WTC11 (cell line): ENCODE measurements at regions not wholly inside any gene's neighbourhood (a gene's known extent, or its start where the extent isn't known, plus 50 kb on each side); places are given as distances from the start of the nearest gene placed in this dataset.

Source experiments
- ATAC-seq: fragments of 200-7000 bp; cut with Tn5 transposase; 2 replicates; pipeline ENCODE4 v1.10.0; 2021; ENCODE audit warnings: mild to moderate bottlenecking, moderate library complexity
- CTCF ChIA-PET: fragments of 300-600 bp; sonication (Branson Sonifier 250); formaldehyde crosslinking; loops from one replicate; lab custom pipeline; 2021; ENCODE audit warnings: antibody characterized with exemption; lab: Charles Lee
- POLR2A ChIA-PET: fragments of 350-600 bp; sonication (Branson Sonifier 250); formaldehyde crosslinking; loops from one replicate; lab custom pipeline; 2021; ENCODE audit warnings: antibody characterized with exemption; lab: Charles Lee
- DNase-seq: peaks from one replicate; pipeline ENCODE4 v3.0.0; 2021; ENCODE audit warnings: low spot score
- H3K27ac Mint-ChIP-seq: 2 replicates; pipeline ENCODE4 v1.8.0; 2021; ENCODE audit warnings: mixed read lengths
- H3K27me3 Mint-ChIP-seq: 2 replicates; pipeline ENCODE4 v1.8.0; 2021; ENCODE audit warnings: low read depth, mild to moderate bottlenecking, moderate library complexity, mixed read lengths
- H3K36me3 Mint-ChIP-seq: 2 replicates; pipeline ENCODE4 v1.8.0; 2021; ENCODE audit warnings: mixed read lengths
- H3K4me1 Mint-ChIP-seq: 2 replicates; pipeline ENCODE4 v1.8.0; 2022; ENCODE audit warnings: mixed read lengths
- H3K4me3 Mint-ChIP-seq: 2 replicates; pipeline ENCODE4 v1.8.0; 2021; ENCODE audit warnings: mild to moderate bottlenecking, moderate library complexity, mixed read lengths
- H3K9me3 Mint-ChIP-seq: 2 replicates; pipeline ENCODE4 v1.8.0; 2021; ENCODE audit warnings: mixed read lengths
- ARID4B ChIP-seq: sonication (generic); formaldehyde crosslinking; IDR thresholded peaks from 2 replicates; pipeline ENCODE4 v1.8.0; 2023; ENCODE audit warnings: missing genetic modification reagents, mild to moderate bottlenecking, borderline replicate concordance
- ERG ChIP-seq: fragments of 250-450 bp; sonication (Bioruptor Pico); IDR thresholded peaks from 2 replicates; pipeline ENCODE4 v1.8.0; 2021; ENCODE audit warnings: mild to moderate bottlenecking
- ETV6 ChIP-seq: sonication (generic); formaldehyde crosslinking; IDR thresholded peaks from 2 replicates; pipeline ENCODE4 v1.8.1; 2022; ENCODE audit warnings: mild to moderate bottlenecking, missing genetic modification reagents
- FOXJ3 ChIP-seq: sonication (generic); formaldehyde crosslinking; IDR thresholded peaks from 2 replicates; pipeline ENCODE4 v1.9.0; 2021; ENCODE audit warnings: missing genetic modification reagents, mild to moderate bottlenecking, borderline replicate concordance
- FOXP1 ChIP-seq: sonication (generic); formaldehyde crosslinking; IDR thresholded peaks from 2 replicates; pipeline ENCODE4 v1.8.0; 2022; ENCODE audit warnings: missing genetic modification reagents, mild to moderate bottlenecking, moderate library complexity, borderline replicate concordance
- IRF2 ChIP-seq: sonication (generic); formaldehyde crosslinking; IDR thresholded peaks from 2 replicates; pipeline ENCODE4 v1.8.0; 2022; ENCODE audit warnings: low read depth, missing genetic modification reagents, borderline replicate concordance
- JUN ChIP-seq: sonication (generic); formaldehyde crosslinking; IDR thresholded peaks from 2 replicates; pipeline ENCODE4 v1.8.0; 2023; ENCODE audit warnings: mild to moderate bottlenecking, missing genetic modification reagents
- KAT7 ChIP-seq: sonication (generic); formaldehyde crosslinking; IDR thresholded peaks from 2 replicates; pipeline ENCODE4 v1.8.1; 2023; ENCODE audit warnings: missing genetic modification reagents, mild to moderate bottlenecking, borderline replicate concordance
- MLX ChIP-seq: sonication (generic); formaldehyde crosslinking; IDR thresholded peaks from 2 replicates; pipeline ENCODE4 v1.8.1; 2023; ENCODE audit warnings: mild to moderate bottlenecking, missing genetic modification reagents, moderate library complexity
- MXD4 ChIP-seq: fragments of 250-450 bp; sonication (Bioruptor Pico); IDR thresholded peaks from 2 replicates; pipeline ENCODE4 v1.8.0; 2021; ENCODE audit warnings: mild to moderate bottlenecking, moderate library complexity, borderline replicate concordance
- NFE2L1 ChIP-seq: sonication (generic); formaldehyde crosslinking; IDR thresholded peaks from 2 replicates; pipeline ENCODE4 v1.8.1; 2023; ENCODE audit warnings: missing genetic modification reagents
- NR1H2 ChIP-seq: sonication (generic); formaldehyde crosslinking; IDR thresholded peaks from 2 replicates; pipeline ENCODE4 v1.9.0; 2021; ENCODE audit warnings: mild to moderate bottlenecking, moderate library complexity, missing genetic modification reagents
- PRRX2 ChIP-seq: fragments of 250-450 bp; sonication (Bioruptor Pico); IDR thresholded peaks from 2 replicates; pipeline ENCODE4 v1.8.0; 2021; ENCODE audit warnings: mild to moderate bottlenecking
- TEAD4 ChIP-seq: sonication (generic); formaldehyde crosslinking; IDR thresholded peaks from 2 replicates; pipeline ENCODE4 v1.8.0; 2022; ENCODE audit warnings: mild to moderate bottlenecking, missing genetic modification reagents
- ZNF138 ChIP-seq: sonication (generic); formaldehyde crosslinking; conservative IDR thresholded peaks from 2 replicates; pipeline ENCODE4 v1.8.1; 2022; ENCODE audit warnings: mild to moderate bottlenecking, moderate library complexity, missing genetic modification reagents
- ZNF396 ChIP-seq: fragments of 250-450 bp; sonication (Bioruptor Pico); IDR thresholded peaks from 2 replicates; pipeline ENCODE4 v1.8.0; 2021; ENCODE audit warnings: mild to moderate bottlenecking, moderate library complexity, borderline replicate concordance
- ZSCAN18 ChIP-seq: fragments of 250-450 bp; sonication (Bioruptor Pico); IDR thresholded peaks from 2 replicates; pipeline ENCODE4 v2.1.2; 2022; ENCODE audit warnings: mild to moderate bottlenecking, moderate library complexity

GRCh38 chr1:68376441-68376840, 73.3 kb downstream of the RPE65 start:
- Mint-ChIP-seq H3K9me3 (peaks cover 2% of the 10 kb centered on the region), H3K27ac (no peak overlapping the region), H3K4me1 (peaks cover 3% of the 10 kb centered on the region; the same call in 1 of the 2 replicates), H3K36me3 (no peaks in the 10 kb centered on the region), H3K27me3 (no peaks in the 10 kb centered on the region), H3K4me3 (no peak overlapping the region)
- no peak for ATAC-seq
- ChIA-PET POLR2A (no interaction called here), CTCF (interaction anchor here (1.0 to 1.2 kb wide), 2 partner anchors 34 to 256 kb away, joined by 4 to 5 read pairs; no protein-coding TSS in a partner anchor)
- no peak for DNase-seq
- TF ChIP-seq ETV6 (CRISPR knock-in tag) (no peak), IRF2 (no peak), FOXJ3 (CRISPR knock-in tag) (no peak), KAT7 (CRISPR knock-in tag) (no peak), ARID4B (no peak), ERG (CRISPR knock-in tag) (no peak), PRRX2 (CRISPR knock-in tag) (no peak), TEAD4 (CRISPR knock-in tag) (no peak), JUN (no peak), ZSCAN18 (no peak), FOXP1 (CRISPR knock-in tag) (no peak), NR1H2 (CRISPR knock-in tag) (no peak)

- no peaks in the 10 kb centered on the region for H3K36me3 Mint-ChIP-seq
- no peak overlapping the region for H3K27ac Mint-ChIP-seq
- no peak for ATAC-seq
- peaks cover 3% of the 10 kb centered on the region; the same call in 1 of the 2 replicates for H3K4me1 Mint-ChIP-seq
- no peak for DNase-seq
- H3K4me3 Mint-ChIP-seq, result no peak overlapping the region
- no peak for TF ChIP-seq MLX (CRISPR knock-in tag)
- no peak for TF ChIP-seq ZNF396 (CRISPR knock-in tag)
- no peak for TF ChIP-seq ZNF138
- no peak for TF ChIP-seq NFE2L1
- TF ChIP-seq PRRX2 (CRISPR knock-in tag), result no peak
- no peak for TF ChIP-seq ARID4B
- no peak for TF ChIP-seq FOXP1 (CRISPR knock-in tag)
- TF ChIP-seq MXD4 (CRISPR knock-in tag), result no peak
- CTCF ChIA-PET, result interaction anchor here (1.0 to 1.2 kb wide), 2 partner anchors 33 to 256 kb away, joined by 4 to 5 read pairs; no protein-coding TSS in a partner anchor
- H3K9me3 Mint-ChIP-seq, result no peaks in the 10 kb centered on the region
- POLR2A ChIA-PET, result no interaction called here
- H3K27me3 Mint-ChIP-seq, result no peaks in the 10 kb centered on the region
These were observed 73.8 kb downstream of the RPE65 start for GRCh38 chr1:68375919-68376318.
